T-helper 1 cell treated with Interleukin-12 subunit alpha and Interleukin-12 subunit beta and Interleukin-4 antibody, amounts not matched to agents 30 ng/mL and 1 ng/mL, for 36 hours (primary cell): ENCODE measurements at regions not wholly inside any gene's neighbourhood (a gene's known extent, or its start where the extent isn't known, plus 50 kb on each side); places are given as distances from the start of the nearest gene placed in this dataset.

Experiments used
- intact Hi-C: fragments of 100-400 bp; cut with micrococcal nuclease; formaldehyde crosslinking; loops from one replicate; pipeline ENCODE4 v1.15.1; 2024

GRCh38 chr9:103755986-103756385 lies 338.1 kb upstream of the SMC2 start:
- intact Hi-C loops: no loop called here

DNA sequence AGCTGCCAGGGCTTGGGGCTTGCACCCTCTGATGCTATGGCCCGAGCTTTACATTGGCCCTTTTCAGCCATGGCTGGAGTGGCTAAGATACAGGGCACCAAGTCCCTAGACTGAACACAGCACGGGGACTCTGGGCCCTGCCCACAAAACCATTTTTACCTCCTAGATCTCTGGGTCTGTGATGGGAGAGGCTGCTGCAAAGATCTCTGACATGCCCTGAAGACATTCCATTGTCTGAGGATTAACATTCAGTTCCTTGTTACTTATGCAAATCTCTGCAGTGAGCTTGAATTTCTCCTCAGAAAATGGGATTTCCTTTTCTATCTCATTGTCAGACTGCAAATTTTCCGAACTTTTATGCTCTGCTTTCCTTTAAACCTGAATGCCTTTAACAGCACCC lies 337.0 kb upstream of the SMC2 start:
- intact Hi-C loops: no loop called here

DNA sequence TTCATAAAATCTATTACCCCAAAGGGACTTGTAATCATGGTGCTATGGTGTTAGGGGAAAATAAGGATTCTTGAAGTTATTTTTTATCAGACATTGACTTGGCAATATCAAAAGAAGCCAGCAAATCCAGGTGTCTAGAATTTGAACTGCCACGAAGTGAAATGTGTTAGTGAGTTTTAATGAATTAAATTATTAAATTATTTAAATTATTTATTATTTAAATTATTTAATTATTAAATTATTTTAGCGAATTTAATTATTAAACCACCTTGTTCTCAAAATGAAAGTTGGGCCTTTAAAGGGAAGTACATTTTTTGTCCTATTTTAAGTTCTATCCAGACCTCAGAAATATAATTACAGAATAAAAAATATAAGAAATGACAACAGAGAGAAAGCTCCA lies 332.6 kb upstream of the SMC2 start:
- intact Hi-C loops: no loop called here

GRCh38 chr9:103789686-103790085 lies 304.4 kb upstream of the SMC2 start:
- intact Hi-C loops: no loop called here

DNA sequence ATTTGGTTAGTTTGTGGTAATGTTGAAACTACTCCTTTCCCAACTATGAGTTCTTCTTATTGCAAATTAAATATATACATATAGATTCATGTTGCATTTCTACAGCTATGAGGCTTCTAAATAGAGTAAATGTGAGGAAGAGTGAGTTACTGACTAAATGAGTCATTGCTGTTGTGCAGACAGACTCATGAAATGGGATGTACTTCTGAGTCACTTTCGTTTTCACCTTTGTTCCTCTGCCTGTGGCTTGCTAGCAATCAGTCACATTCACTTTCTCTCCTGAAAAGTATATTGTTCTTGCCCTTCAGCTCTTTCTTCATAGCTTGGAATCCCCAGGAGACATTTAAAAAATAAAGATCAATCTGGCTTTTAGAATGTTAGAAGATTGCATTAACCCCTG lies 295.5 kb upstream of the SMC2 start:
- intact Hi-C loops: loop anchor here (1.0 to 5.0 kb wide), 2 partner anchors 296 to 949 kb away; partner anchors contain the start of genes NIPSNAP3A and SMC2

DNA sequence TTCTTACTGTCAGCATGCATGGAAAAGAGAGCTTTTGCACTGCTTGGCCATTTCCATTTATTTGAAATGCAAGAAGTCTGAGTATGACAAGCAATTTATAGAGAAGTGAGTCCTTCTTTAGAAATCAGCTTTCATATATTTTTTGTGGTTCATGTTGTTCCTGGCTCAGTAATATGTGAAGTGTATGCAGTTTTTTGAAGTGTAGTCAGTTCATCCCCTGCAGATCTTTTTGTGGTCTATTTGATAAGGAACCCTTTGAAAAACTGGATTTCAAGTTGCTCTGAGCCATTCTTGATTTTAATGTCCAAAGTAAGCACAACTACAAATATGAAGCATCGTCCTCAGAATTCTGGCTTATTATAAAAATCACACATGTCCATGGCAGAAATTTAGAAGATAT lies 294.1 kb upstream of the SMC2 start:
- intact Hi-C loops: loop anchor here (5.0 kb wide), 1 partner anchor 947 kb away; the partner anchor contains the start of gene NIPSNAP3A

DNA sequence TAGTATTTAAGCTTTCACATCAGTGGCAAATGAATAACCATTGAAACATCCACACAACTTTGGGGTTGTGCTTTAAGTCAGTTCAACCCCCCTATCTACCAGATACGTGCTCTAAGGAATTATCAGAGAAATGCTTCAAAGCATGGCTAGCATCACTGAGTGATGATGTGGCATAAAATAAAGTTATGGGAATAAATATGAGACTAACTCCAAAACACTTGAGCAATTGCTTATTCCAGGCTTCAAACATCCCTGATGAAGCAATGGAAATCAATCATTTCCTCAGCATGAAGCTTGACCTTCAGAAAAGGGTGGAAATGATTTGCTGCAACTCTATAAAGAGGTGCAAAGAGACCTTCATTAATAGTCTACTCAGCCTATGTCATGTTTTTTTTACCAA lies 292.0 kb upstream of the SMC2 start:
- intact Hi-C loops: no loop called here

DNA sequence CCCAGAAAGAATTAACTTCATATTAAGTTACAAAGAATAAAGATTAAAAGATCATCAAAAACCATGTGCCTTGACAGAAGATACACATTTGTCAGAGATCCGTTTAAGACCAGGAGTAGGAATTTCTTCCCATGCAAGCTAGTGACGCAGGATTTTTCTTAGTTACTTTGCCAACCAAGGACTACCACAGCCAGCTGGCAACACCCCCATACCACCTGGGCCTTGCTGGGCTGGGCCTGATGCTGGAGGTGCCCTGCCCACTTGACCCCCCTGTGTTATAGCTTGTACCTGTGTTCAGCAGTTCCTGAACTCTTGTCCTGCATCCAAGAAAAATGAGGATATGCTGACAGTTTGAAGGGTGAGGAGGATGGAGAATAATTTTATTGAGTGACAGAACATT lies 290.9 kb upstream of the SMC2 start:
- intact Hi-C loops: no loop called here

DNA sequence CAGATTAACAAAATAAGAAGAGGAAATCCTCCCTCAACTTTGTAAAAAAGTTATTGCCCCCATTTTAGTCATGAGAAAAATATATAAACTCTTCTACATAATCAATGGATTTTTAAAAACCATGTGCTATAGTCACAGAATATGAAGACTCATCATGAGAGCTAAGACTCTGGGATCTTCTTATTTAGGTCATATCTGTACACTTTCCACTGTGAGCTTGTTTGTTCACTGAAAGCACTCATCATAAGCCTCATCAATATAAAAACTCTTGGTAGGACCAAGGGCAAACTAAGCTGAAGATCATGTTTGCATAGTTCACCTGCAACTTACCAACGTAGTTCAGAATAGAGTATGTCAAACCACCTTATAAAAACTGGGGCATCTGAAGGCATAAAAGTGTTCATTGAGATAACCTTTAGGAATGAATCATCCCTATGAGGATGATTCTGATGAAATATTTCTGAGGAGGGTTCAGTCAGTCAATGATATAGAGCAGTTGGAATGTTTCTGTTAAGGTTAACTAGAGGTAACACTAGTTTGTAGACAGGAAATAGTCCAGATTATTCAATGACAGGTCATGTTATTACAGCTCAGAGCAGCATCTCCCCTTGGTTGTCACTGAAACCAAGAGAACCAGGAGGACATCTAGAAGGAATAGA lies 289.9 kb upstream of the SMC2 start:
- intact Hi-C loops: no loop called here

GRCh38 chr9:103809745-103810144 lies 284.4 kb upstream of the SMC2 start:
- intact Hi-C loops: no loop called here

DNA sequence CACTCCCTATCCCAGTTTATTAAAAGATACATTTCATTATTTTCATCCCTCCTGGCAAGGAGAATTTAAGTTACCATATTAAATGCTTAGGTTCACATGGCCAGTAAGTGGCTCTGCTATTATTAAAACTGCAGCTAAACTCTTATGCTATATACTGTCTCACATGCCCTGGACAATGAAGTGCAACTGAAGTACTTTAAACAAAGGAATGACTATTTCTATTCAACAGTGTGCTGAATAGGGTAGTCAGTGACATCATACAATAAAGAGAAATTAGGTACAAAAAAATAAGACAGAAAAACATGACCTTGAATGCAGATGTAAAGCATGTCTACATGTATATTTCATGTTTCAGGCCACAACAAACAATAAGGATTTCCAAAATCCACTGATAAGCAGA lies 282.6 kb upstream of the SMC2 start:
- intact Hi-C loops: no loop called here

GRCh38 chr9:103816146-103816545 lies 278.0 kb upstream of the SMC2 start:
- intact Hi-C loops: no loop called here

DNA sequence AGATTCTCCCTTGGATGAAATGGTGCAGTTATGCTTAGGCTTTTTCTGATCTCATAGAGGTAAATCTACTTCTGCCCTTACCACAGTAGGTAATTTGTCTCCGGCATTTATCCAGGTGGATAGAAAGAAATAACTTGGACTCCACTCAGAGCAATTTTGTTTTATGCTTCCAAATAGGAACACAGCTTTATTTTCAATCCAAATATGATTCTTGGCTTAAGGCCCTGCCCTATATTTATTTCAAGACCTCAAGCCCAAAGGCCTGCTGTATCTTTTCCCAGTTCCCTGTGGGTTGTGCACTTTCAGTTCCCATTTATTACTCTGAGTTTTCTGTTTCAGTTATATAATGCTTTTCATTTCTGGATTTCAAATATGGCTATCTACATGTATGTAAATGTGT lies 274.2 kb upstream of the SMC2 start:
- intact Hi-C loops: no loop called here

DNA sequence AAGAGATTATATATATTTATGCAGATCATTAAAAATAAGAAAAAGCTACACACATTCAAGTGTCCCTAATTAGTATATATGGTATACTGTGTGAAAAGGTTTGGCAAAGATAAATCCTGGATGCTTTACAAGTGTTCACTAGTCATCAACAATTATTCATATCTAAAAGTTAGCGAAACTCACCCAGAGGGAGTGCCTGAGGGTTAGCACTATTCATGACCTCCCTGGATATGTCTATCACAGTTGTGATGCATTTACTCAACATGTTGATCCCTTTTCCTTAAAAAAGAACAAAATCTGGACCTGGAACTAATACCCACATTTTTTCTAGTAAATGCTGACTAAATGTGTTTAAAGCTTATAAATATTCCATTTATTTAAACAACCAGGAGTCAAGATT lies 273.0 kb upstream of the SMC2 start:
- intact Hi-C loops: no loop called here

DNA sequence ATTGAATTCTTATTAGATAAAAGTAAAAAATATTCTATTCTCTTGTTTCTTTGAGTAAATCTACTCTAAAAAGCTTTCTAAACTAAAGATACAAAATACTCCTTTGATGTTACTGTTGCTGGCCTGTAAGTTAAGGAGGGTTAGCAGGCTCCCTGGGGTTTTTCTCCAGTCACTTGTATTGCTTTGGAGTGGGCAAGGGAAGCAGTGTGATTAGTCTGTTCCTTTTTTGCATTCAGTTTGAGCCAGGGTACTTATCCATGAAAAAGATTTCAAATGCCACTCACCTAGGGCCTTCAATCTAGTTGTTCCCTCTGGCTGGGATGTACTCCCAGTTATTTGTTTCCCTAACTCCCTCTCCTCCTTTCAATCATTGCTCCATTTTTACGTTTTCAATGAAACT lies 256.2 kb upstream of the SMC2 start:
- intact Hi-C loops: no loop called here

GRCh38 chr9:103839197-103839596 lies 254.9 kb upstream of the SMC2 start:
- intact Hi-C loops: no loop called here

DNA sequence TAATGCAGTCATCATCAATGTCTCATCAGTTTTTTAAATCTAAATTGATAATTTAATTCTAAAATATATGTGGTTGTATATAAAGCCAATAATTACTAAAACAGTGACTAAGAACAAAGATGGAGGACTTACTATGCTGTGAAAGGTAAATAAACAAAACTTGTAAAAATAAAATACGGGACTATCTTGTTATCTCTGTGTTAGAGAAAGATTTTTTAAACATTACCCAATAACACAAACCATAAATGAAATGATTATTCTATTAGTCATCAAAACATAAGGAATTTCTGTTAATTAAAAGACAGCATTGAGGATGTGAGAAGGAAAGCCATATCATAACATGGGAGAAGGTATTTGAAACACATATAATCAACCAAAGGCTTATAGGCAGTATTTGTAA lies 226.2 kb upstream of the SMC2 start:
- intact Hi-C loops: no loop called here

DNA sequence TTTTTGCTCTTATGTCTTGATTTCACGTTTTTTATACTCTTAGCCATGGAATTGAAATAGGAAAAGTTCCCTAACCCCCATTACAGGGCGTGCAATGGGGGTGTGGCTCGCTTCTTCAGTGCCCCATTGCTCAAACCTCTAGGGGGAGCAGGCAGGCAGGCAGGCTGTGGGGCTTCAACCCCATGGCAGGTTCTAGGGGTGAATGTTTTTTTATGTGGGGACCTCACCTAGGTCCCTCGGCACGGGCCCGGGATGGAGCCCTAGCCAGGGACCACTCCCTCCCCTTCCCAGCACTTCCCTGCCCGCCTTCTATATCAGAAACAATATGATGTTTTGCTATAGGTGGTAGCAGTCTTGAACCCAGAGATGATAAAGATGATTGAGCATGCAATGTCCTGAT lies 221.3 kb upstream of the SMC2 start:
- intact Hi-C loops: no loop called here

- intact Hi-C loops: no loop called here
These were observed 212.7 kb upstream of the SMC2 start for GRCh38 chr9:103881419-103881818.

- intact Hi-C loops: no loop called here
These were observed 204.1 kb upstream of the SMC2 start for GRCh38 chr9:103889989-103890388.

- intact Hi-C loops: no loop called here
These were observed 199.9 kb upstream of the SMC2 start for GRCh38 chr9:103894184-103894583.

GRCh38 chr9:103898550-103898949 lies 195.6 kb upstream of the SMC2 start:
- intact Hi-C loops: no loop called here

DNA sequence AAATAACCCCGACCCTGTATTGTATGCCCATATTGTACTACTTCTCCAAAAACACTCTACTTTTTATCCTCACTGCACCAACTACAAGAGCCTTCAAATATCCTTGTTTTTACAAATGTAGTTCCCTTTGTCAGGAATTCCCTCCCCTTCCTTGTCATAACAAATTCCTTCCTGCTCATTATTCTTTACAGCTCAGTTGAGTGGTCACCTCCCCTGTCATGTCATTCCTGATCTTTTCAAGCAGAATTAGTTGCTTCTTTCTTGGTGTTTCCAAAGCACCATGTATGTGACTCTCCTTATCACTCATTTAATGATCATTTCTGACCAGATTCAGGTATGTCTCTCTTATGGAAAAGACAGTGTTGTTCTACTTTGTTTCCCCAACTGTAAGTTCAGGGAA lies 194.2 kb upstream of the SMC2 start:
- intact Hi-C loops: no loop called here

GRCh38 chr9:103900466-103900865 lies 193.6 kb upstream of the SMC2 start:
- intact Hi-C loops: no loop called here
